ENCODE measurements at regions not wholly inside any gene's neighbourhood (a gene's known extent, or its start where the extent isn't known, plus 50 kb on each side); places are given as distances from the start of the nearest gene placed in this dataset.
"Not testable (repeated sequence)": the region's sequence is repeated elsewhere in the genome, so short reads cannot be mapped to it uniquely, and the experiment has no call there.

- no peaks in the 10 kb centered on the region for H3K36me3 ChIP-seq (replicated peaks)
- no peaks in the 10 kb centered on the region for H3K9me3 ChIP-seq
- no peaks in the 10 kb centered on the region for H3K4me1 ChIP-seq
- DNase-seq (ENCODE audit: low spot score in 2 of 2) = no peak
- H3K27me3 ChIP-seq (ENCODE audit: low read depth) = no peaks in the 10 kb centered on the region
- no peak overlapping the region for H3K4me3 ChIP-seq
- in situ Hi-C loops (cut with MboI; ENCODE audit: low sequenced_read_pairs) = no loop called here
Observed at GRCh38 chr4:133581996-133582619, 433.0 kb downstream of the PCDH10 start.

- Histone ChIP-seq H3K4me1 (no peaks in the 10 kb centered on the region), H3K4me3 (no peak overlapping the region), H3K27me3 (ENCODE audit: low read depth) (no peaks in the 10 kb centered on the region), H3K36me3 (replicated peaks) (no peaks in the 10 kb centered on the region), H3K9me3 (no peaks in the 10 kb centered on the region; the same call in 1 of the 2 replicates)
- DNase-seq (ENCODE audit: low spot score in 2 of 2) = no peak
- in situ Hi-C loops (cut with MboI; ENCODE audit: low sequenced_read_pairs) = no loop called here
Observed at GRCh38 chr4:133574248-133574647, 425.2 kb downstream of the PCDH10 start.

GRCh38 chr4:133565379-133565778, 416.3 kb downstream of the PCDH10 start:
- no peaks in the 10 kb centered on the region for H3K36me3 ChIP-seq (replicated peaks)
- H3K4me1 ChIP-seq = peaks cover 4% of the 10 kb centered on the region
- no peak overlapping the region for H3K4me3 ChIP-seq
- in situ Hi-C loops (cut with MboI; ENCODE audit: low sequenced_read_pairs) = no loop called here
- H3K27me3 ChIP-seq (ENCODE audit: low read depth) = no peaks in the 10 kb centered on the region
- H3K9me3 ChIP-seq = no peaks in the 10 kb centered on the region
- DNase-seq (ENCODE audit: low spot score in 2 of 2) = peak; percentile 26 to 72

DNA sequence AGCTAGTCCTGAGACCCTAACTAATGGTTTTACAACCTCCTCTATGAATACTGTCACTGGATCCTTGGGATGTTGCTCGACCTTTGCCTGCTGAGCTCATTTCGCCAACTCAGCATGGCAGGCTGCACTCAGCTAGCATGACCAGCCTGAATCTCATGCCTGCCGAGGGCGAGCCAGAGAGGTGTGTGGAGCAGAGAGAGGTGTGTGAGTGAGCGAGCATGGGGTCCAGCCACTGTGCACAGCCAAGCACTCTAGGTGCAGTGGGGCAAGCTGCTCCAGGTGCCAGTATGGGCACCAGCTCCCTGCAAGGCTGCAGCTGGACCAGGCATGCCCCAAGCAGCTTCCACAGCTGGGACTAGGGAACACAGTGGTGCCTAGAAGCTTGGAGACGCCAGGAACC, 410.9 kb downstream of the PCDH10 start:
- Histone ChIP-seq H3K36me3 (replicated peaks) (no peaks in the 10 kb centered on the region), H3K27me3 (ENCODE audit: low read depth) (no peaks in the 10 kb centered on the region), H3K4me3 (no peak overlapping the region), H3K4me1 (no peaks in the 10 kb centered on the region; the same call in 1 of the 2 replicates), H3K9me3 (no peaks in the 10 kb centered on the region)
- in situ Hi-C loops (cut with MboI; ENCODE audit: low sequenced_read_pairs) = no loop called here
- no peak for DNase-seq (ENCODE audit: low spot score in 2 of 2)

DNA sequence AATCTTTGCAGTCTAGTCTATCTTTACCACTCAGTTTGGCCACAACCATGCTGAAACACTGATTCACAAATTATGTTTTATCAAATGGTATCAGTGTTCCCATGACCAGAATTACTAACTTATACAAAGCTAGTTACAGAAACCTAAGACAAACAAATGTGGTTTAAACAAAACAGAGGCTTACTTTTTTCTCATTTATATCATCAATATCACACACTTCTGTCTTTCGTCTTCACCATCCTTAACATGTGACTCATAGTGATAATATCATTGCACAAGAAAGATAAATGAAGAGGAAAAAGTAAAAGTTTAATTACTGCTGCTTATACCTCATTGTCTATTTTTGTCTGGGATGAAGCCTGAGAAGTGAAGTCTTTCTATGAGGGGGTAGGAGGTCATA, 406.6 kb downstream of the PCDH10 start:
- DNase-seq (ENCODE audit: low spot score in 2 of 2) = no peak
- no peaks in the 10 kb centered on the region for H3K27me3 ChIP-seq (ENCODE audit: low read depth)
- no peaks in the 10 kb centered on the region for H3K36me3 ChIP-seq (replicated peaks)
- no peaks in the 10 kb centered on the region for H3K4me1 ChIP-seq
- no peak overlapping the region for H3K4me3 ChIP-seq
- H3K9me3 ChIP-seq = no peaks in the 10 kb centered on the region
- in situ Hi-C loops (cut with MboI; ENCODE audit: low sequenced_read_pairs) = no loop called here

GRCh38 chr4:133550436-133550835, 401.3 kb downstream of the PCDH10 start:
- no peak for DNase-seq (ENCODE audit: low spot score in 2 of 2)
- H3K4me1 ChIP-seq = no peaks in the 10 kb centered on the region
- no peak overlapping the region for H3K4me3 ChIP-seq
- in situ Hi-C loops (cut with MboI; ENCODE audit: low sequenced_read_pairs) = no loop called here
- no peaks in the 10 kb centered on the region for H3K9me3 ChIP-seq
- no peaks in the 10 kb centered on the region for H3K36me3 ChIP-seq (replicated peaks)
- no peaks in the 10 kb centered on the region for H3K27me3 ChIP-seq (ENCODE audit: low read depth)

DNA sequence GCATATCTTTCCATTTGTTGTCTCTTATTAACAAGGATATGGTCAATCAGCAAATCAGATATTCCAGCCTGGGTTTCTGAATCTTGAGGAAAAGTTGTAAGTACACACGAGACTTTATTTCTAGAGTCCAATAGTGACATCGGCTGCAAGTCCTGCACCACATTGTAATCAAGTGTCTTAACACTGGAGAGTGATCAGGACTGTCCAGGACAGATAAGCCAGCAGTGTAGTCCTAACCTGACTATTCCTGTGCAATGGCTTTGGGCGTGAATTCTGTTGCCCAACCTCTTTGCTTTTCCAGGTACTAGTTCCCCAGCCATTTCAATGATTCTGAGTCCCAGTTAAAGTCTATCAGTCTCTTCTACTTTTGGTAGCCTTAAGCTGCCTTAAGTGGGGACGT, 395.0 kb downstream of the PCDH10 start:
- no peak overlapping the region for H3K4me3 ChIP-seq
- H3K4me1 ChIP-seq = no peaks in the 10 kb centered on the region
- H3K36me3 ChIP-seq (replicated peaks) = no peaks in the 10 kb centered on the region
- H3K9me3 ChIP-seq = no peaks in the 10 kb centered on the region; the same call in 1 of the 2 replicates
- no peaks in the 10 kb centered on the region for H3K27me3 ChIP-seq (ENCODE audit: low read depth)
- in situ Hi-C loops (cut with MboI; ENCODE audit: low sequenced_read_pairs) = no loop called here
- no peak for DNase-seq (ENCODE audit: low spot score in 2 of 2)

DNA sequence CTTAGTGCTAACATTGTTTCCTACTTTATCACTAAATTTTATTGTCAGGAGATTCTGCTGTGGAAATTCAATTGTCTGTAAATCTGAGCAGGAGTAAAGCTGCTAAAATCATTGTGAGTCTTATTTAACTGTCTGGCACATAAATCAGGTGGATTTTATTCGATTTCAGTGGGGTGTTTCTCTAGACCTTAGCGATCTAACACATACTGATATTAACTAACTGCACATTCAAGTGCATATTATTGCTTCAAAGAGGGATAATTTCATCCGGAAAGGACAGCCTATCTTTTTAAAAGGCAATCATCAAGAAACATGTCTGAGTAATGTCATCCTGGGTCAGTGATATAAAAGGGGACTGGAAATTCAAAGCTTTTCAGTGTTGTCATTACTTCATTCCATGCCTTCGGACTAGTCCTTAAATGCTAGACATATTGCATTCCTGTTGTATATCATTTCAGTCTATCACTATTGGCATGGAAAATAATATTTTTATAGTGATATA, 388.7 kb downstream of the PCDH10 start:
- Histone ChIP-seq H3K9me3 (no peaks in the 10 kb centered on the region; the same call in 1 of the 2 replicates), H3K36me3 (replicated peaks) (no peaks in the 10 kb centered on the region), H3K27me3 (ENCODE audit: low read depth) (no peaks in the 10 kb centered on the region), H3K4me1 (peaks cover 3% of the 10 kb centered on the region; the same call in 1 of the 2 replicates), H3K4me3 (no peak overlapping the region)
- in situ Hi-C loops (cut with MboI; ENCODE audit: low sequenced_read_pairs) = no loop called here
- DNase-seq (ENCODE audit: low spot score in 2 of 2) = no peak

- H3K4me1 ChIP-seq; H3K36me3 ChIP-seq (replicated peaks); DNase-seq (ENCODE audit: low spot score in 2 of 2); H3K27me3 ChIP-seq (ENCODE audit: low read depth); H3K4me3 ChIP-seq; H3K9me3 ChIP-seq; in situ Hi-C loops (cut with MboI; ENCODE audit: low sequenced_read_pairs): not testable (repeated sequence)
Observed at GRCh38 chr4:133534224-133534623, 385.1 kb downstream of the PCDH10 start.

DNA sequence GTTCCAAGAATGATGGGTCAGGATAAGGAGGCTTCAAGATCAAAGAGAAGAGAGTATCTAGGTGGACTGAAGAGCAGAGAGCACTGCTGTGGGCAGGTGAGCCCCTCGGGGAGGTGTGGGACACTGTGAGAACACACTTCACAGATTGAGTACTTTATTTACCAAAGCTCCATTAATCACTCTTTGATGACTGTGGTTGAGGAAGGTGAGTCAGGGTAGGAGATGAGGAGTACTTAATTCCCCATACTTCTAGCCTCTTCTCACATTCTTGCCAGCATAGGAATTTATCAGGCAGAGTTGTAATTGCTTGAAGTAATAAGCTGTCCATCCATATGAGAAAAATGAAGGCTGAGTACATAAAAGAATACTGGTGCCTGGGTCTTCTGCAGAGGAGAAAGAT, 375.3 kb downstream of the PCDH10 start:
- H3K27me3 ChIP-seq (ENCODE audit: low read depth) = no peaks in the 10 kb centered on the region
- H3K4me1 ChIP-seq = no peaks in the 10 kb centered on the region
- no peak for DNase-seq (ENCODE audit: low spot score in 2 of 2)
- in situ Hi-C loops (cut with MboI; ENCODE audit: low sequenced_read_pairs) = no loop called here
- H3K36me3 ChIP-seq (replicated peaks) = no peaks in the 10 kb centered on the region
- H3K4me3 ChIP-seq = no peak overlapping the region
- H3K9me3 ChIP-seq = no peaks in the 10 kb centered on the region

DNA sequence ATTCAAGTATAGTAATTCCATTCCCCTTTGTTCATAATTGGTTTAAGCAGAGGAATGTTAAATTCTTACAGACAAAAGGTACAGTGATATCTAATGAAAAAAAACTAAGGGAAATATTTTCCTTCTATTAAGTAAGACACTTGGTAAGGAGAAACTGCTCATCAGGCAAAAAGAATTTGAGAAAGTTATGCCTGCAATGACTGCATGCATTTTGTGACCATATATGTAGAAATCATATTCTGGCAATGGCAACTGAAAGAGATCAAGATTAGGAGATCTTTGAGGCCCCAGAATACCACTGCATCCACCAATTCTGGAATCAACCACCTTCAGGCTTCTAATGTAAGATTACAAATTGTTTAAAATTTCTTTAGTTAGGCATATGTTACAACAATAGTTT, 364.8 kb downstream of the PCDH10 start:
- DNase-seq (ENCODE audit: low spot score in 2 of 2) = no peak
- Histone ChIP-seq H3K27me3 (ENCODE audit: low read depth) (no peaks in the 10 kb centered on the region), H3K36me3 (replicated peaks) (no peaks in the 10 kb centered on the region), H3K4me1 (no peaks in the 10 kb centered on the region), H3K9me3 (no peaks in the 10 kb centered on the region), H3K4me3 (no peak overlapping the region)
- in situ Hi-C loops (cut with MboI; ENCODE audit: low sequenced_read_pairs) = no loop called here

DNA sequence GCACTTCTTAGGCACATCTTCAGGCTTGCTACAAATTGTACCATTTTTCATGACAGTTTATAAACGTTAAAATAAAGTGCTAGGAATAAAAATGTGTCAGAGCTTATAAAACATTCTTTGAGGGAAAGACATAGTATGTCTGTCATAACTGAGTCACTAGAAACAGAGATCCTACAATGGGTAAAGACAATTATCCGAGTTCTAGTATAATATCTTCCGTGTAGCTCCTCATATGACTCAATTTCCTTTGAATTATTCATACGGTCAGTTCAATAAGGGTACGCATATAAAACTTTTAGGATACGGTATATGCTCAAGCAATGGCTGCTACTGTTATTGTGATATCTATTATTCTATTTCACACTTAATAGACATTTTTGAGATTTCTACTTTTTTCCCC, 349.1 kb downstream of the PCDH10 start:
- no peak overlapping the region for H3K4me3 ChIP-seq
- H3K36me3 ChIP-seq (replicated peaks) = no peaks in the 10 kb centered on the region
- in situ Hi-C loops (cut with MboI; ENCODE audit: low sequenced_read_pairs) = no loop called here
- H3K27me3 ChIP-seq (ENCODE audit: low read depth) = no peaks in the 10 kb centered on the region
- no peaks in the 10 kb centered on the region for H3K9me3 ChIP-seq
- DNase-seq (ENCODE audit: low spot score in 2 of 2) = no peak
- H3K4me1 ChIP-seq = peaks cover 10% of the 10 kb centered on the region

- in situ Hi-C loops (cut with MboI; ENCODE audit: low sequenced_read_pairs) = no loop called here
- Histone ChIP-seq H3K9me3 (no peaks in the 10 kb centered on the region), H3K4me3 (no peak overlapping the region), H3K4me1 (peaks cover 14% of the 10 kb centered on the region), H3K36me3 (replicated peaks) (no peaks in the 10 kb centered on the region), H3K27me3 (ENCODE audit: low read depth) (no peaks in the 10 kb centered on the region)
- no peak for DNase-seq (ENCODE audit: low spot score in 2 of 2)
Observed at GRCh38 chr4:133493776-133494175, 344.7 kb downstream of the PCDH10 start.

GRCh38 chr4:133493241-133493640, 344.1 kb downstream of the PCDH10 start:
- Histone ChIP-seq H3K9me3 (no peaks in the 10 kb centered on the region), H3K27me3 (ENCODE audit: low read depth) (no peaks in the 10 kb centered on the region), H3K4me3 (no peak overlapping the region), H3K4me1 (peaks cover 14% of the 10 kb centered on the region), H3K36me3 (replicated peaks) (no peaks in the 10 kb centered on the region)
- in situ Hi-C loops (cut with MboI; ENCODE audit: low sequenced_read_pairs) = no loop called here
- peak in 1 of 2 experiments; percentile 91 for DNase-seq (ENCODE audit: low spot score in 2 of 2)

DNA sequence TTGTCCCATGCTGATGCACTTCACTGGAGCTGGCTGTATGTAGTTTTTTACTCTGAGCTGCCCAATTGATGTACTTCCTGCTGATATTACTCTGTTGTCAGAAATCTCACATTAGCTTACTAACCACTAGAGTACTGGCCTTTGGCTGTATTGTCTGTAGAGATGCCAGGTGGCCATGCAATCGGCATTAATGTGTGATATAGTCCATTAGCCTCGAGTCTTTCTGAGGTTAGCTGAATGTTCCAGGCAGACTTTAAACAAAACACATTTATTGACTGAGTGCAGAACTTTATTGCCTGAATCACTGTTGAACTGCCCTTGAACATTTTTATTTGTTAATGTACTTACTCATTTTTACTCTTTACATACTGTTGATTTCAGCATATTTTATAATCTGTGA, 335.2 kb downstream of the PCDH10 start:
- Histone ChIP-seq H3K4me1 (no peaks in the 10 kb centered on the region), H3K9me3 (no peaks in the 10 kb centered on the region), H3K4me3 (no peak overlapping the region), H3K27me3 (ENCODE audit: low read depth) (no peaks in the 10 kb centered on the region), H3K36me3 (replicated peaks) (no peaks in the 10 kb centered on the region)
- no peak for DNase-seq (ENCODE audit: low spot score in 2 of 2)
- in situ Hi-C loops (cut with MboI; ENCODE audit: low sequenced_read_pairs) = no loop called here
